ENCODE measurements at regions not wholly inside any gene's neighbourhood (a gene's known extent, or its start where the extent isn't known, plus 50 kb on each side); places are given as distances from the start of the nearest gene placed in this dataset.

- no peak for TF ChIP-seq ZBTB4 (CRISPR knock-in tag; IDR thresholded peaks at IDR 0.05; ENCODE audit: borderline replicate concordance)
- TF ChIP-seq FOXP4 (CRISPR knock-in tag; IDR thresholded peaks at IDR 0.05), result no peak
- no peak for TF ChIP-seq ZNF343 (CRISPR knock-in tag; IDR thresholded peaks at IDR 0.05)
- TF ChIP-seq MYPOP (CRISPR knock-in tag; IDR thresholded peaks at IDR 0.05), result no peak
- no peak for TF ChIP-seq ZNF234 (CRISPR knock-in tag; conservative IDR thresholded peaks at IDR 0.05)
- no peak for TF ChIP-seq SOX13 (IDR thresholded peaks at IDR 0.05)
- TF ChIP-seq SOX13 (CRISPR knock-in tag; conservative IDR thresholded peaks at IDR 0.05 in 1 of 2, IDR thresholded peaks at IDR 0.05 in 1 of 2), result no peak
- TF ChIP-seq ZNF766 (CRISPR knock-in tag; IDR thresholded peaks at IDR 0.05; ENCODE audit: borderline replicate concordance), result no peak
- no peak for TF ChIP-seq MAX (IDR thresholded peaks at IDR 0.05)
Measured at GRCh38 chr1:177413982-177414596, 243.3 kb downstream of the BRINP2 start (continued).

Measured in HepG2 (cell line).